HG03045 (cell line): ENCODE measurements at regions not wholly inside any gene's neighbourhood (a gene's known extent, or its start where the extent isn't known, plus 50 kb on each side); places are given as distances from the start of the nearest gene placed in this dataset.

Experiments
- ATAC-seq: cut with Tn5 transposase; IDR thresholded peaks from one replicate; pipeline ENCODE4 v1.9.1; 2021; ENCODE audit warnings: mild to moderate bottlenecking, moderate library complexity; ENCODE audit not compliant: unreplicated experiment

GRCh38 chr4:15215109-15215508 is 212.7 kb upstream of the C1QTNF7 start:
- ATAC-seq, result no peak

- ATAC-seq, result no peak
These were observed 201.6 kb upstream of the C1QTNF7 start for GRCh38 chr4:15226203-15226602.

GRCh38 chr4:15231265-15232091 is 196.4 kb upstream of the C1QTNF7 start:
- peak; percentile 78 for ATAC-seq

- no peak for ATAC-seq
These were observed 195.2 kb upstream of the C1QTNF7 start for GRCh38 chr4:15232366-15233263.

GRCh38 chr4:15233264-15233597 is 194.6 kb upstream of the C1QTNF7 start:
- no peak for ATAC-seq

- ATAC-seq, result no peak
These were observed 194.2 kb upstream of the C1QTNF7 start for GRCh38 chr4:15233626-15234025.

- ATAC-seq, result no peak
These were observed 193.5 kb upstream of the C1QTNF7 start for GRCh38 chr4:15234116-15234855.

GRCh38 chr4:15234856-15235126 is 193.0 kb upstream of the C1QTNF7 start:
- ATAC-seq, result no peak

- ATAC-seq, result no peak
These were observed 192.7 kb upstream of the C1QTNF7 start for GRCh38 chr4:15235135-15235534.

- ATAC-seq, result no peak
These were observed 190.1 kb upstream of the C1QTNF7 start for GRCh38 chr4:15237648-15238230.

- no peak for ATAC-seq
These were observed 189.1 kb upstream of the C1QTNF7 start for GRCh38 chr4:15238720-15239119.

GRCh38 chr4:15239866-15240265 is 188.0 kb upstream of the C1QTNF7 start:
- no peak for ATAC-seq

GRCh38 chr4:15240764-15241163 is 187.1 kb upstream of the C1QTNF7 start:
- ATAC-seq, result no peak

- no peak for ATAC-seq
These were observed 185.8 kb upstream of the C1QTNF7 start for GRCh38 chr4:15242021-15242420.

GRCh38 chr4:15244354-15244753 is 183.5 kb upstream of the C1QTNF7 start:
- no peak for ATAC-seq

- no peak for ATAC-seq
These were observed 182.8 kb upstream of the C1QTNF7 start for GRCh38 chr4:15245006-15245530.

GRCh38 chr4:15250021-15250441 is 177.8 kb upstream of the C1QTNF7 start:
- no peak for ATAC-seq

- peak; percentile 83 for ATAC-seq
These were observed 174.5 kb upstream of the C1QTNF7 start for GRCh38 chr4:15253349-15253748.

- no peak for ATAC-seq
These were observed 173.5 kb upstream of the C1QTNF7 start for GRCh38 chr4:15254236-15254880.

GRCh38 chr4:15255537-15255936 is 172.3 kb upstream of the C1QTNF7 start:
- ATAC-seq, result no peak
